Mesendoderm (in vitro differentiated cells): ENCODE measurements at regions not wholly inside any gene's neighbourhood (a gene's known extent, or its start where the extent isn't known, plus 50 kb on each side); places are given as distances from the start of the nearest gene placed in this dataset.

Experiments
- DNase-seq: peaks from one replicate; pipeline ENCODE4 v3.0.0; 2013
- H2AK5ac ChIP-seq: 2 replicates; pipeline ENCODE4 v1.6.1; 2013; ENCODE audit warnings: low read length, inconsistent platforms
- H2BK120ac ChIP-seq: 2 replicates; pipeline ENCODE4 v1.6.1; 2013; ENCODE audit warnings: low read depth, mild to moderate bottlenecking, low read length, moderate library complexity, mixed read lengths
- H2BK15ac ChIP-seq: replicated peaks from 2 replicates; pipeline ENCODE4 v1.6.1; 2013; ENCODE audit warnings: low read depth, mild to moderate bottlenecking, moderate library complexity
- H2BK5ac ChIP-seq: 2 replicates; pipeline ENCODE4 v1.6.1; 2013; ENCODE audit warnings: low read length, inconsistent platforms
- H3K18ac ChIP-seq: 2 replicates; pipeline ENCODE4 v1.6.1; 2013; ENCODE audit warnings: mild to moderate bottlenecking, low read length, mixed read lengths
- H3K23ac ChIP-seq: one replicate; pipeline ENCODE4 v1.6.1; 2013; ENCODE audit warnings: low read length
- H3K27ac ChIP-seq: 2 replicates; pipeline ENCODE4 v1.5.1; 2013; ENCODE audit warnings: low read depth, mild to moderate bottlenecking, inconsistent platforms, low read length, moderate library complexity
- H3K27me3 ChIP-seq: 2 replicates; pipeline ENCODE4 v1.6.1; 2013; ENCODE audit warnings: low read length, control low read depth, mild to moderate bottlenecking, inconsistent platforms; ENCODE audit not compliant: insufficient read depth, poor library complexity
- H3K36me3 ChIP-seq: 2 replicates; pipeline ENCODE4 v1.6.1; 2013; ENCODE audit warnings: low read length, inconsistent platforms; ENCODE audit not compliant: control insufficient read depth, insufficient read depth
- H3K4ac ChIP-seq: one replicate; pipeline ENCODE4 v1.6.1; 2013; ENCODE audit warnings: low read depth, mild to moderate bottlenecking, low read length, moderate library complexity
- H3K4me1 ChIP-seq: 2 replicates; pipeline ENCODE4 v1.6.1; 2013; ENCODE audit warnings: low read depth, low read length, inconsistent platforms; ENCODE audit not compliant: control insufficient read depth
- H3K4me2 ChIP-seq: 2 replicates; pipeline ENCODE4 v1.6.1; 2013; ENCODE audit warnings: low read length
- H3K4me3 ChIP-seq: 2 replicates; pipeline ENCODE4 v1.5.1; 2013; ENCODE audit warnings: mild to moderate bottlenecking, low read length
- H3K56ac ChIP-seq: one replicate; pipeline ENCODE4 v1.6.1; 2013; ENCODE audit warnings: low read length
- H3K79me1 ChIP-seq: 2 replicates; pipeline ENCODE4 v1.6.1; 2013; ENCODE audit warnings: low read length, inconsistent platforms
- H3K79me2 ChIP-seq: 2 replicates; pipeline ENCODE4 v1.6.1; 2013; ENCODE audit warnings: mild to moderate bottlenecking, low read length; ENCODE audit not compliant: control insufficient read depth, insufficient read depth
- H3K9ac ChIP-seq: 2 replicates; pipeline ENCODE4 v1.6.1; 2013; ENCODE audit warnings: low read length, inconsistent platforms
- H4K5ac ChIP-seq: one replicate; pipeline ENCODE4 v1.6.1; 2013; ENCODE audit warnings: low read length
- H4K8ac ChIP-seq: one replicate; pipeline ENCODE4 v1.6.1; 2013; ENCODE audit warnings: low read depth, mild to moderate bottlenecking, control low read depth, low read length, moderate library complexity
- WGBS: extraction: QIAGEN DNeasy Blood & Tissue Kit; methylation state at CpG from one replicate; pipeline ENCODE4 v1.1.7; 2013; ENCODE audit warnings: low lambda C conversion rate, missing lambda C conversion rate; ENCODE audit not compliant: insufficient coverage; ENCODE audit errors: extremely low coverage; 5-methylcytosine and 5-hydroxymethylcytosine counted together

- DNase-seq, result no peak
- no peak overlapping the region for H3K27ac ChIP-seq
- no peak overlapping the region for H3K4me2 ChIP-seq
- H3K79me1 ChIP-seq, result no peaks in the 10 kb centered on the region
- H3K18ac ChIP-seq, result no peak overlapping the region
- H2BK120ac ChIP-seq, result no peak overlapping the region
- no peaks in the 10 kb centered on the region for H3K79me2 ChIP-seq
- H2BK5ac ChIP-seq, result no peak overlapping the region
- no peak overlapping the region for H3K23ac ChIP-seq
- no peak overlapping the region for H3K4me3 ChIP-seq
- no CpG with 5 or more reads among the region's 6 CpGs for WGBS
- H4K8ac ChIP-seq, result no peak overlapping the region
- H3K27me3 ChIP-seq, result no peaks in the 10 kb centered on the region
- no peaks in the 10 kb centered on the region for H3K36me3 ChIP-seq
- no peak overlapping the region for H3K4ac ChIP-seq
- H2AK5ac ChIP-seq, result no peak overlapping the region
- H2BK15ac ChIP-seq, result no peak overlapping the region
- no peak overlapping the region for H4K5ac ChIP-seq
- H3K9ac ChIP-seq, result no peak overlapping the region
- no peaks in the 10 kb centered on the region for H3K4me1 ChIP-seq
- no peak overlapping the region for H3K56ac ChIP-seq
Observed at GRCh38 chr11:64459609-64460008, 96.1 kb upstream of the SLC22A11 start.

- H3K4me3 ChIP-seq, result no peak overlapping the region
- no CpG with 5 or more reads among the region's 3 CpGs for WGBS
- no peak overlapping the region for H2AK5ac ChIP-seq
- no peak overlapping the region for H2BK5ac ChIP-seq
- no peak overlapping the region for H3K4ac ChIP-seq
- no peaks in the 10 kb centered on the region for H3K79me2 ChIP-seq
- no peak overlapping the region for H3K4me2 ChIP-seq
- no peak overlapping the region for H3K27ac ChIP-seq
- H4K8ac ChIP-seq, result no peak overlapping the region
- no peaks in the 10 kb centered on the region for H3K4me1 ChIP-seq
- no peak overlapping the region for H2BK120ac ChIP-seq
- H3K18ac ChIP-seq, result no peak overlapping the region
- H3K56ac ChIP-seq, result no peak overlapping the region
- H2BK15ac ChIP-seq, result no peak overlapping the region
- H3K36me3 ChIP-seq, result no peaks in the 10 kb centered on the region
- no peak overlapping the region for H4K5ac ChIP-seq
- H3K9ac ChIP-seq, result no peak overlapping the region
- no peak overlapping the region for H3K23ac ChIP-seq
- no peak for DNase-seq
- H3K79me1 ChIP-seq, result no peaks in the 10 kb centered on the region
- no peaks in the 10 kb centered on the region for H3K27me3 ChIP-seq
Observed at GRCh38 chr11:64461081-64461480, 94.7 kb upstream of the SLC22A11 start.

GRCh38 chr11:64466115-64466718, 89.5 kb upstream of the SLC22A11 start:
- H3K18ac ChIP-seq, result no peak overlapping the region
- H3K36me3 ChIP-seq, result no peaks in the 10 kb centered on the region
- H4K5ac ChIP-seq, result no peak overlapping the region
- no peak overlapping the region for H2BK15ac ChIP-seq
- H2AK5ac ChIP-seq, result no peak overlapping the region
- no peak overlapping the region for H3K4me2 ChIP-seq
- no peak overlapping the region for H3K27ac ChIP-seq
- no peaks in the 10 kb centered on the region for H3K27me3 ChIP-seq
- DNase-seq, result no peak
- H3K4me3 ChIP-seq, result no peak overlapping the region
- no peak overlapping the region for H2BK120ac ChIP-seq
- H3K56ac ChIP-seq, result no peak overlapping the region
- H4K8ac ChIP-seq, result no peak overlapping the region
- H3K79me2 ChIP-seq, result no peaks in the 10 kb centered on the region
- H3K79me1 ChIP-seq, result no peaks in the 10 kb centered on the region
- no CpG with 5 or more reads among the region's 7 CpGs for WGBS
- H3K9ac ChIP-seq, result no peak overlapping the region
- no peak overlapping the region for H3K23ac ChIP-seq
- H2BK5ac ChIP-seq, result no peak overlapping the region
- H3K4ac ChIP-seq, result no peak overlapping the region
- H3K4me1 ChIP-seq, result no peaks in the 10 kb centered on the region

- Histone ChIP-seq H3K27me3 (no peaks in the 10 kb centered on the region), H3K18ac (no peak overlapping the region), H4K5ac (no peak overlapping the region), H2BK120ac (no peak overlapping the region), H3K79me1 (no peaks in the 10 kb centered on the region), H3K23ac (no peak overlapping the region), H3K56ac (no peak overlapping the region), H2BK15ac (no peak overlapping the region), H4K8ac (no peak overlapping the region), H3K4me2 (no peak overlapping the region), H3K9ac (no peak overlapping the region), H2AK5ac (no peak overlapping the region), H3K79me2 (no peaks in the 10 kb centered on the region), H3K4me1 (no peaks in the 10 kb centered on the region), H3K27ac (no peak overlapping the region), H2BK5ac (no peak overlapping the region), H3K36me3 (no peaks in the 10 kb centered on the region), H3K4me3 (no peak overlapping the region), H3K4ac (no peak overlapping the region)
- DNase-seq, result no peak
- no CpG with 5 or more reads among the region's 5 CpGs for WGBS
Observed at GRCh38 chr11:64469288-64469687, 86.5 kb upstream of the SLC22A11 start.

GRCh38 chr11:64472593-64473455, 82.9 kb upstream of the SLC22A11 start:
- Histone ChIP-seq H3K56ac (no peak overlapping the region), H3K4ac (no peak overlapping the region), H4K8ac (no peak overlapping the region), H2BK120ac (no peak overlapping the region), H2BK5ac (no peak overlapping the region), H4K5ac (no peak overlapping the region), H3K4me2 (no peak overlapping the region), H3K4me1 (no peaks in the 10 kb centered on the region), H3K79me1 (no peaks in the 10 kb centered on the region), H2AK5ac (no peak overlapping the region), H2BK15ac (no peak overlapping the region), H3K23ac (no peak overlapping the region), H3K27me3 (no peaks in the 10 kb centered on the region), H3K9ac (no peak overlapping the region), H3K27ac (no peak overlapping the region), H3K79me2 (no peaks in the 10 kb centered on the region), H3K4me3 (no peak overlapping the region), H3K18ac (no peak overlapping the region), H3K36me3 (no peaks in the 10 kb centered on the region)
- no peak for DNase-seq
- no CpG with 5 or more reads among the region's 10 CpGs for WGBS
